ENCODE measurements at regions not wholly inside any gene's neighbourhood (a gene's known extent, or its start where the extent isn't known, plus 50 kb on each side); places are given as distances from the start of the nearest gene placed in this dataset.

DNA sequence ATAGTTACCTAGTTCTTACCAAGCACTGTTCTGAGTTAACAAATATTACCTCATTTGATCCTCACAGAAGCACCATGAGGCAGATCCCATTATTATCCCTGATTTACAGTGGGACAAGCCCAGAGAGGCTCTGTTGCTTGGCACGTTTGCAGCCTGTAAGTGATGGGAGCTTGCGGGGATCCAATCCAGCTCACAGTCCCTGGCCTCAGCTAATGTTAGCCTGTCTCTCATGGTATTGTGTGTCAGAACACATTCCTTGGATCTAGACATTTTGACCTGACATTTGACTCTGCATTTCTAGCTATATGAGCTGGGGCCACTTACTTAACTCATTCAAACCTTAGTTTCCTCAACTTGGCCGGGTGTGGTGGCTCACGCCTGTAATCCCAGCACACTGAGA, 246.9 kb upstream of the LRTM1 start:
- no peak for TF ChIP-seq CTCF (IDR thresholded peaks at IDR 0.05)

- no peak for TF ChIP-seq CTCF (IDR thresholded peaks at IDR 0.05)
Observed at GRCh38 chr3:55173504-55173903, 245.6 kb upstream of the LRTM1 start.

DNA sequence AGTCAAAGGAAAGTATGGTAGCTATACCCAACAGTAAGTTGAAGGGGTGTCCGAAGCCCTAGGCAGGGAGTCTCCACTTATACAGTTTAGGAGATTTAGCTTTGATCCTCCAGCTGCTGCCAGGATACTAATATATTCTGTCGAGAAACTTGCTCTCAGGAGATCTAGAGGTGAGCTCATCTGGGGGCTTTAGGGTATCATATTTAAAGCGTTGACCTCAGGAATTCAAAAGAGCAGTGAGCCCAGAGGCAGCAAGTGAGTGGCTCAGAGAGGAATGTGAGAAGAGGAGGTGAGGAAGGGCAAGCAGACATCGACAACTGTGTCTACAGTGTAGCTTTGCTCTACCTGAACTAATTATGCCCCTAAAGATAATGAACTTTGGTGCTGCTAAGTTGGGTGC, 245.1 kb upstream of the LRTM1 start:
- TF ChIP-seq CTCF (IDR thresholded peaks at IDR 0.05) = no peak

DNA sequence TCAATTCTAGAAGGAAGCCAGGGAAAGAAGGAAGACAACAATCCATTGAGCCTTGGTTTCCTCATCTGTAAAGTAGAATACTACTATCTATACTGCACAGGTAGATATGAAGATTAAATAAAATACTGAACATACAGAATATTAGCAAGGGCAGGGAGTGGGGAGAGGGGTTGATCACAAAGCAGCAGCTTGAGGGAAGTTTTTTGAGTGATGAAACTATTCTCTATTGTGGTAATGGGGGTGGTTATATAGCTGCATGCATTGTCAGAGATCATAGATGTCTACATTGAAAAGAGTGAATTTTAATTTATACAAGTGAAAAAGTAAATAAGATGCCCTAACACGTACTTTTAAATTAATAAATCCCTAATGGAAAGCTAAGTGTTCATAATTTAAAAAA, 242.6 kb upstream of the LRTM1 start:
- no peak for TF ChIP-seq CTCF (IDR thresholded peaks at IDR 0.05)

DNA sequence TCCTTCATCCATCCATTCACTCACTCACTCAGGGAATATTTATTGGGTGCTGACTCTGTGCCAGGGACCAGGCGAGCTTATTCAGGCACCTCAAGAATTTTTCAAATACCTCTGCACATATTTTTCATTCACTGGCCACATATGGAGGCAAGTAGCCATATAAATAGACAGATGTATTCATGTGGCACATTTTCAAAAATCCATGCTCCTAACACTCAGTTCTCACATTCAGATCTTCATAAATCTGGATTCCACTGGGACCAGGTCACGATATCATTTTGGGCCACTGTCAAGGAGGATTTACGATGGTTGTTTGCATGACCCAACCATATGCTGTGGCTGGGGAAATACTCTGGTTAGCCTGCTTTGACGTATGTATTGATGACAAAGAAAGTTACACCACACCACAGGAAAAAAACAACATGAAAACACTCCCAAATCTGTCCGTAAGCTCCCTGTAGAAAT, 241.8 kb upstream of the LRTM1 start:
- no peak for TF ChIP-seq CTCF (IDR thresholded peaks at IDR 0.05)

GRCh38 chr3:55169161-55169560, 241.3 kb upstream of the LRTM1 start:
- TF ChIP-seq CTCF (IDR thresholded peaks at IDR 0.05) = no peak

- TF ChIP-seq CTCF (IDR thresholded peaks at IDR 0.05) = no peak
Observed at GRCh38 chr3:55167586-55168317, 239.9 kb upstream of the LRTM1 start.
